ENCODE measurements at regions not wholly inside any gene's neighbourhood (a gene's known extent, or its start where the extent isn't known, plus 50 kb on each side); places are given as distances from the start of the nearest gene placed in this dataset.

DNA sequence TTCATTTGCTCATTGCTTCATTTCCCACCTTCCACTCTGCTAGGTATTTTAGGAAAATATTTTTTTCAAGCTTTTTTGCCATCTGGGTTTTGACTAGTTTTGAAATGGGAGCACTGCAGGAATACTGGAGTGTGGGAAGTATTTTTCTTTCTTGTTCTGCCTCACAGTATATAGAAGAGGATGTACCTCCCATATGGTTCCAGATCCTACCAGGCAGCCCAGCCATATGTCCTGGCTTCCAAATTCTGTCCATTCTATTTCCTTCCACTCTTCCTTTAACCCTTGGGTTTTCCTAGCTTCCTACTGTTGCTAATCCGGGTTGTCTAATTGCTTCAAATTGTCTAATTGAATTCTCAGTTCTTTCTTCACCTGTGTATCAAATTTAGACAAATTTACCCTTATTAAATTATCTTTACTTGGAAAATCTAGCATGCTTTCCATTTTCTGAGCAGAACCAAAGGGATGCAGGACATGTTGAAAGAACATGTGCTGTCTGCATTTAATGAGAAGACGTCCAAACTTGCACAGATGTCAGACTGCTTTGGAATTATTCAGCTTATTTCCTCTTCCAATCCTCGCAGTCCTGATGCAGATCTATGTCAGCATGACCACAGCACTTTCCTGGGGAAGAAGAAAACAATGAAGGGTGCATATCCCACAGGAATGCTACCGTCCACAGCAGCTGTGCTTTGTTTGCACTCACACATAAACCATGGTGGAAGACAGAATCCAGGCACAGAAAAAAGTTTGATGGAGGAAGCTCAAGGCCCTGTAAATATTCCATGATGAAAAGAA, 1273.9 kb upstream of the MAP3K7 start:
- no peak overlapping the region for H3K14ac ChIP-seq (ENCODE audit: insufficient read length)
- no peaks in the 10 kb centered on the region for H3K27me3 ChIP-seq (replicated peaks in 1 of 4; ENCODE audit: control insufficient read depth in 3 of 4, extremely low read depth in 1 of 4, insufficient read depth in 3 of 4, low read length in 3 of 4)
- no peaks in the 10 kb centered on the region for H3K23me2 ChIP-seq (ENCODE audit: low read depth, low read length)
- TF ChIP-seq BRCA1 (IDR thresholded peaks at IDR 0.05; ENCODE audit: low read depth, low read length) = no peak
- no peak for TF ChIP-seq BACH1 (IDR thresholded peaks at IDR 0.05; ENCODE audit: low read length)
- no peak for TF ChIP-seq GABPA (IDR thresholded peaks at IDR 0.05; ENCODE audit: borderline replicate concordance, insufficient read depth, low read length)
- TF ChIP-seq SRF (IDR thresholded peaks at IDR 0.05; ENCODE audit: low read depth, low read length) = no peak
- no peak for TF ChIP-seq JUND (IDR thresholded peaks at IDR 0.05; ENCODE audit: low read length)
- H3K4ac ChIP-seq (replicated peaks; ENCODE audit: insufficient read length, low read depth, low read length) = no peak overlapping the region
- 79% methylated on average over 4 of the region's 4 CpGs; no CpG with 5 or more reads in 1 of the 2 experiments for WGBS, 2 experiments (ENCODE audit: extremely low coverage in 1 of 2, insufficient coverage in 1 of 2, insufficient read length in 1 of 2, insufficient replicate concordance in 2 of 2, low coverage in 1 of 2, low lambda C conversion rate in 2 of 2, missing lambda C conversion rate in 1 of 2)
- H3K18ac ChIP-seq (ENCODE audit: extremely low read depth, low read length) = no peak overlapping the region
- H2BK12ac ChIP-seq (ENCODE audit: low read depth, low read length) = no peak overlapping the region
- ChIA-PET CTCF (ENCODE audit: partially characterized antibody) (no interaction called here), POLR2A (ENCODE audit: partially characterized antibody) (no interaction called here)
- no peak overlapping the region; the same call in 1 of the 2 replicates for H2AFZ ChIP-seq (ENCODE audit: low read length)
- H3K4me3 ChIP-seq (ENCODE audit: extremely low read depth in 1 of 4, insufficient read depth in 2 of 4, low read depth in 3 of 4, low read length in 4 of 4) = no peak overlapping the region
- no peak overlapping the region for H3K23ac ChIP-seq (ENCODE audit: insufficient read length)
- no peak overlapping the region for H2BK15ac ChIP-seq (ENCODE audit: low read length)
- H2AK5ac ChIP-seq (ENCODE audit: low read depth, low read length) = no peak overlapping the region
- H3K4me1 ChIP-seq (replicated peaks in 1 of 4; ENCODE audit: control insufficient read depth in 3 of 4, insufficient read depth in 4 of 4, low read length in 3 of 4) = no peaks in the 10 kb centered on the region
- no peak overlapping the region for H2BK120ac ChIP-seq (replicated peaks; ENCODE audit: low read depth, low read length)
- no peaks in the 10 kb centered on the region for H3K79me2 ChIP-seq (ENCODE audit: control insufficient read depth in 1 of 2, insufficient read depth in 2 of 2, low read length in 2 of 2)
- no peaks in the 10 kb centered on the region for H3K36me3 ChIP-seq (ENCODE audit: control insufficient read depth in 2 of 4, insufficient read depth in 4 of 4, low read length in 3 of 4)
- no peak overlapping the region for H3K56ac ChIP-seq (replicated peaks; ENCODE audit: insufficient read length, low read depth, low read length)
- FAIRE-seq (no peak), DNase-seq (ENCODE audit: low read depth in 1 of 2, low spot score in 2 of 2) (no peak)
- no peak overlapping the region for H2BK5ac ChIP-seq (ENCODE audit: low read depth, low read length)
- H3K9me3 ChIP-seq (ENCODE audit: insufficient read depth in 2 of 2, low read depth in 1 of 2, low read length in 1 of 2) = no peaks in the 10 kb centered on the region
- no peak overlapping the region for H3K27ac ChIP-seq (ENCODE audit: low read depth, low read length)
- no peak overlapping the region for H4K5ac ChIP-seq (ENCODE audit: insufficient read length, low read depth, low read length)
- no peak overlapping the region for H4K91ac ChIP-seq (replicated peaks; ENCODE audit: insufficient read length, low read length)
- H4K20me1 ChIP-seq (replicated peaks in 1 of 2; ENCODE audit: control insufficient read depth in 1 of 2, insufficient read depth in 2 of 2, low read length in 2 of 2) = no peaks in the 10 kb centered on the region
- H3K9ac ChIP-seq (replicated peaks in 1 of 4; ENCODE audit: extremely low read depth in 1 of 4, low read depth in 3 of 4, low read length in 3 of 4) = no peak overlapping the region
- no peak overlapping the region for H2BK20ac ChIP-seq (ENCODE audit: low read length)
- no peak overlapping the region for H3K4me2 ChIP-seq (ENCODE audit: insufficient read depth in 1 of 2, low read depth in 2 of 2, low read length in 2 of 2)
- H4K8ac ChIP-seq (ENCODE audit: extremely low read depth, insufficient read depth, low read length) = no peak overlapping the region
- H3K79me1 ChIP-seq (ENCODE audit: low read depth, low read length) = no peaks in the 10 kb centered on the region

Data from H1 (cell line).